OCI-LY3 (cell line): ENCODE measurements at regions not wholly inside any gene's neighbourhood (a gene's known extent, or its start where the extent isn't known, plus 50 kb on each side); places are given as distances from the start of the nearest gene placed in this dataset.

Source experiments
- H2AFZ ChIP-seq: fragments of 200-600, 300-600 bp; shearing (Covaris generic); 2 replicates; pipeline ENCODE4 v1.6.0; 2014; ENCODE audit warnings: antibody characterized with exemption, low read depth, low read length
- H3K27ac ChIP-seq: fragments of 200-600, 300-600 bp; sonication (generic); 2 replicates; pipeline ENCODE4 v1.5.1; 2014; ENCODE audit warnings: mild to moderate bottlenecking, low read length, moderate library complexity, mixed read lengths
- H3K27me3 ChIP-seq: fragments of 200-600, 300-600 bp; sonication (generic); 2 replicates; pipeline ENCODE4 v1.6.1; 2014; ENCODE audit warnings: low read depth, low read length, mixed read lengths
- H3K36me3 ChIP-seq: fragments of 200-600, 300-600 bp; sonication (generic); replicated peaks from 2 replicates; pipeline ENCODE3; 2014; ENCODE audit warnings: low read depth, low read length, mixed read lengths
- H3K4me1 ChIP-seq: fragments of 300-600, 200-600 bp; sonication (generic); 2 replicates; pipeline ENCODE4 v1.6.1; 2014; ENCODE audit warnings: low read length, mixed read lengths
- H3K4me2 ChIP-seq: fragments of 200-600, 300-600 bp; sonication (generic); 2 replicates; pipeline ENCODE4 v1.6.1; 2014; ENCODE audit warnings: low read length, mixed read lengths
- H3K4me3 ChIP-seq: fragments of 300-600, 200-600 bp; sonication (generic); 2 replicates; pipeline ENCODE4 v1.5.1; 2014; ENCODE audit warnings: antibody characterized with exemption, mild to moderate bottlenecking, low read length, moderate library complexity
- H3K79me2 ChIP-seq: fragments of 300-600, 200-600 bp; shearing (Covaris generic); 2 replicates; pipeline ENCODE4 v1.6.1; 2014; ENCODE audit warnings: mild to moderate bottlenecking, low read length, mixed read lengths
- H3K9ac ChIP-seq: fragments of 300-600, 200-600 bp; shearing (Covaris generic); 2 replicates; pipeline ENCODE4 v1.6.0; 2014; ENCODE audit warnings: mild to moderate bottlenecking, low read length, moderate library complexity
- H3K9me3 ChIP-seq: fragments of 200-600, 300-600 bp; shearing (Covaris generic); 2 replicates; pipeline ENCODE4 v1.6.1; 2014; ENCODE audit warnings: low read length, mixed read lengths; ENCODE audit not compliant: insufficient read depth
- H4K20me1 ChIP-seq: fragments of 200-600, 300-600 bp; sonication (generic); 2 replicates; pipeline ENCODE4 v1.6.1; 2016; ENCODE audit warnings: low read length, mixed read lengths; ENCODE audit not compliant: insufficient read depth
- CTCF ChIP-seq: fragments of 200-600, 300-600 bp; sonication (generic); IDR thresholded peaks from 2 replicates; pipeline ENCODE4 v1.5.1; 2014; ENCODE audit warnings: antibody characterized with exemption, low read length, low read depth
- EZH2phosphoT487 ChIP-seq: fragments of 200-600 bp; shearing (Covaris generic); IDR thresholded peaks from 2 replicates; pipeline ENCODE4 v1.6.1; 2018; ENCODE audit warnings: antibody characterized with exemption, mixed run types, low read depth

- Histone ChIP-seq H3K4me2 (no peak overlapping the region), H3K36me3 (no peaks in the 10 kb centered on the region), H3K79me2 (no peaks in the 10 kb centered on the region), H3K27ac (no peak overlapping the region), H3K4me3 (no peak overlapping the region), H4K20me1 (no peaks in the 10 kb centered on the region), H3K9me3 (no peaks in the 10 kb centered on the region), H3K4me1 (no peaks in the 10 kb centered on the region), H3K9ac (no peak overlapping the region), H3K27me3 (peaks cover 7% of the 10 kb centered on the region; the same call in 1 of the 2 replicates), H2AFZ (no peak overlapping the region)
- TF ChIP-seq EZH2phosphoT487 (no peak), CTCF (no peak)
Observed at GRCh38 chr9:91006046-91006445, 204.4 kb downstream of the SYK start.

GRCh38 chr9:91008568-91008967 lies 206.9 kb downstream of the SYK start:
- no peaks in the 10 kb centered on the region for H3K9me3 ChIP-seq
- no peaks in the 10 kb centered on the region for H3K36me3 ChIP-seq
- no peaks in the 10 kb centered on the region for H3K79me2 ChIP-seq
- no peaks in the 10 kb centered on the region for H3K4me1 ChIP-seq
- H3K27ac ChIP-seq = no peak overlapping the region
- TF ChIP-seq EZH2phosphoT487 (no peak), CTCF (no peak)
- no peak overlapping the region for H2AFZ ChIP-seq
- no peak overlapping the region for H3K9ac ChIP-seq
- H3K27me3 ChIP-seq = peaks cover 7% of the 10 kb centered on the region; the same call in 1 of the 2 replicates
- no peak overlapping the region for H3K4me3 ChIP-seq
- no peaks in the 10 kb centered on the region for H4K20me1 ChIP-seq
- H3K4me2 ChIP-seq = no peak overlapping the region

GRCh38 chr9:91011891-91012290 lies 210.3 kb downstream of the SYK start:
- TF ChIP-seq CTCF (no peak), EZH2phosphoT487 (no peak)
- Histone ChIP-seq H2AFZ (no peak overlapping the region), H3K27ac (no peak overlapping the region), H3K4me2 (no peak overlapping the region), H3K4me1 (no peaks in the 10 kb centered on the region), H4K20me1 (no peaks in the 10 kb centered on the region), H3K36me3 (no peaks in the 10 kb centered on the region), H3K9me3 (no peaks in the 10 kb centered on the region), H3K27me3 (peaks cover 20% of the 10 kb centered on the region; the same call in 1 of the 2 replicates), H3K79me2 (no peaks in the 10 kb centered on the region), H3K9ac (no peak overlapping the region), H3K4me3 (no peak overlapping the region)

- Histone ChIP-seq H3K9me3 (no peaks in the 10 kb centered on the region), H3K36me3 (no peaks in the 10 kb centered on the region)
- no peak for TF ChIP-seq EZH2phosphoT487
- TF ChIP-seq CTCF = no peak
Observed at GRCh38 chr9:91012933-91013841, 211.6 kb downstream of the SYK start.

More at GRCh38 chr9:91012933-91013841, 211.6 kb downstream of the SYK start:
- Histone ChIP-seq H3K9ac (no peak overlapping the region), H3K4me2 (no peak overlapping the region), H3K79me2 (no peaks in the 10 kb centered on the region), H3K27me3 (peaks cover 16% of the 10 kb centered on the region; the same call in 1 of the 2 replicates), H3K4me3 (no peak overlapping the region), H4K20me1 (no peaks in the 10 kb centered on the region), H3K27ac (no peak overlapping the region), H2AFZ (no peak overlapping the region), H3K4me1 (no peaks in the 10 kb centered on the region)
